Uterus (tissue), 2 donors: ENCODE measurements at regions not wholly inside any gene's neighbourhood (a gene's known extent, or its start where the extent isn't known, plus 50 kb on each side); places are given as distances from the start of the nearest gene placed in this dataset.

Experiments
- POLR2A ChIP-seq, 2 donors: fragments of 450-650 bp; IDR thresholded peaks; one replicate each; pipeline ENCODE4 v1.6.1; 2016; ENCODE audit warnings: antibody characterized with exemption in 2 of 2, mild to moderate bottlenecking in 1 of 2, moderate library complexity in 1 of 2
- TF ChIP-seq, protein P1 (sequence below), 4 experiments: fragments of 200-600 bp in 2 of 4; fragments of 450-650 bp in 2 of 4; sonication (generic) in 2 of 4; IDR thresholded peaks; one replicate each; pipeline ENCODE4 v1.5.1; 2016 to 2019; ENCODE audit warnings: antibody characterized with exemption in 4 of 4, mild to moderate bottlenecking in 2 of 4, moderate library complexity in 1 of 4

DNA sequence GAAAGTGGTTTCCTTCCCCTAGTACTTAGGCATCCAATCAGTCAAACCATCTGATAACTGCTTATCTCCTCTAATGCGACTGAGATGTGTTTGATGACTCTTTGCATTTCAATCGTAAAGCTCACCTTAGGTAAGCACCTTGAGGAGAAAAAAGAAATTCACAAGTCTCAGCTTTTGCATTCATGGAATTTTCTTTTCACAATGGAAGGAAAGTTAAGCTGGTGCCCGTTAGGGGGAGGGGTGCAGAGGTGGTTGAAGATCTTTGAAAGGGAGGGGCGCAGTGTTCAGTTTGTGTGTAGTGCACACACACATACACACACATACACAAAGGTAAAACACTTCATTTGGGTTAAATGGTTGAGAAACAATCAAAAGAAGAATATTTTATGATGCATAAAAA, 87.1 kb upstream of the SALL4 start:
- TF ChIP-seq, protein P1, sequence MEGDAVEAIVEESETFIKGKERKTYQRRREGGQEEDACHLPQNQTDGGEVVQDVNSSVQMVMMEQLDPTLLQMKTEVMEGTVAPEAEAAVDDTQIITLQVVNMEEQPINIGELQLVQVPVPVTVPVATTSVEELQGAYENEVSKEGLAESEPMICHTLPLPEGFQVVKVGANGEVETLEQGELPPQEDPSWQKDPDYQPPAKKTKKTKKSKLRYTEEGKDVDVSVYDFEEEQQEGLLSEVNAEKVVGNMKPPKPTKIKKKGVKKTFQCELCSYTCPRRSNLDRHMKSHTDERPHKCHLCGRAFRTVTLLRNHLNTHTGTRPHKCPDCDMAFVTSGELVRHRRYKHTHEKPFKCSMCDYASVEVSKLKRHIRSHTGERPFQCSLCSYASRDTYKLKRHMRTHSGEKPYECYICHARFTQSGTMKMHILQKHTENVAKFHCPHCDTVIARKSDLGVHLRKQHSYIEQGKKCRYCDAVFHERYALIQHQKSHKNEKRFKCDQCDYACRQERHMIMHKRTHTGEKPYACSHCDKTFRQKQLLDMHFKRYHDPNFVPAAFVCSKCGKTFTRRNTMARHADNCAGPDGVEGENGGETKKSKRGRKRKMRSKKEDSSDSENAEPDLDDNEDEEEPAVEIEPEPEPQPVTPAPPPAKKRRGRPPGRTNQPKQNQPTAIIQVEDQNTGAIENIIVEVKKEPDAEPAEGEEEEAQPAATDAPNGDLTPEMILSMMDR (IDR thresholded peaks at IDR 0.05), result no peak
- TF ChIP-seq POLR2A (IDR thresholded peaks at IDR 0.05), result no peak
